Esophagus (tissue), 2 donors: ENCODE measurements at regions not wholly inside any gene's neighbourhood (a gene's known extent, or its start where the extent isn't known, plus 50 kb on each side); places are given as distances from the start of the nearest gene placed in this dataset.

Experiments used
- H3K27ac ChIP-seq, 2 donors: one replicate each; pipeline ENCODE4 v1.5.1; 2013; ENCODE audit warnings: low read depth in 2 of 2, mild to moderate bottlenecking in 2 of 2, inconsistent platforms in 1 of 2, low read length in 1 of 2, moderate library complexity in 1 of 2
- H3K27me3 ChIP-seq, 2 donors: one replicate each; pipeline ENCODE4 v1.6.1; 2013; ENCODE audit warnings: low read length in 2 of 2, control low read depth in 1 of 2, mild to moderate bottlenecking in 1 of 2; ENCODE audit not compliant: insufficient read depth in 2 of 2, control insufficient read depth in 1 of 2
- H3K36me3 ChIP-seq, 2 donors: one replicate each; pipeline ENCODE4 v1.6.1; 2013; ENCODE audit warnings: low read length in 1 of 2; ENCODE audit not compliant: control insufficient read depth in 2 of 2, insufficient read depth in 2 of 2
- H3K4me1 ChIP-seq, 2 donors: one replicate each; pipeline ENCODE4 v1.6.1; 2013; ENCODE audit warnings: low read length in 1 of 2; ENCODE audit not compliant: control insufficient read depth in 2 of 2, insufficient read depth in 2 of 2
- H3K4me3 ChIP-seq, 2 donors: one replicate each; pipeline ENCODE4 v1.5.1; 2013; ENCODE audit warnings: low read length in 2 of 2, mild to moderate bottlenecking in 2 of 2, low read depth in 1 of 2, moderate library complexity in 1 of 2
- H3K9me3 ChIP-seq, 2 donors: one replicate each; pipeline ENCODE4 v1.6.1; 2013; ENCODE audit warnings: mild to moderate bottlenecking in 2 of 2, low read depth in 1 of 2, low read length in 1 of 2, moderate library complexity in 1 of 2; ENCODE audit not compliant: control insufficient read depth in 2 of 2, insufficient read depth in 1 of 2
- WGBS, 2 donors: extraction: QIAGEN DNeasy Blood & Tissue Kit; methylation state at CpG; one replicate each; pipeline ENCODE4 v1.1.7; 2013; 5-methylcytosine and 5-hydroxymethylcytosine counted together
- donor health status: healthy with polysubstance abuse.
- donor health status: Bipolar disorder and iron deficiency.

DNA sequence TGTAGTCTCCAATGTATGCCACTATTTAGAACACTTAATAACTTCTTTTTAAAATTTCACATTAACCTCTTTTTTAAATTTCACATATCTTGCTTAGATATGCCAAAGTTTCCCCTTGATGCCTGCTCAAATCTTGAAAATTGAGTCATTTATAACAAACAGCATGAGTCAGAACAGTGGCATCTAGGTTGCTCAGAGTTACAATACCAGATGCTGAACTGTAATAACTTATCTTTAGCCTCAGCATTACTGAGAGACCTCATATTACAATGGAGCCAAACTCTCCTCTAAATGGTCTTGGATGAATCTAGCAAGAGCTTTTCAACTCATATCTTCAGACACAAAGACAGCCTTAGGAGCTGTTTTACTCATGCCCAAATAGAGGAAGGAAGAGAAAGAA is 439.3 kb upstream of the ARPP21 start:
- H3K27ac ChIP-seq: no peak overlapping the region
- no peaks in the 10 kb centered on the region for H3K27me3 ChIP-seq
- no peaks in the 10 kb centered on the region for H3K36me3 ChIP-seq
- no peaks in the 10 kb centered on the region for H3K4me1 ChIP-seq
- H3K4me3 ChIP-seq: no peak overlapping the region
- no peaks in the 10 kb centered on the region for H3K9me3 ChIP-seq

DNA sequence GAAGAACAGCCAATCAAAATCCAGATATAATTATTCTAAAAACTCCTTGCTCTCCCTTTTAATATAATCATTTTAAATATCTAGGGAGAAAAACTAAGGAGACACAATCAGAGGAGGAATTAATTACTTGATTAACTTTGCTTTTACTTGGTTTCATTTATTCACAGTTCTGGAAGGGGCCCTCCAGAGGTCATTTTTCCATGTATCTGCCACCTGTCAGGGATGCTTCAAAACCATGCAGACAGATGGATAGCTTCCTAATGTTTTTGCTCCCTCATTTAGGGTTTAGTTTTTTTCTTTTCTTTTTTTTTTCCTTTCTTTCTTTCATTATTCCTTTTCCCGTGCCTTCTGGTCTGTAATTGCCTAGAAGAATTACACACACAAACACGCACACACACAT is 438.1 kb upstream of the ARPP21 start:
- Histone ChIP-seq H3K27me3 (no peaks in the 10 kb centered on the region), H3K27ac (no peak overlapping the region), H3K36me3 (no peaks in the 10 kb centered on the region), H3K4me3 (no peak overlapping the region), H3K4me1 (no peaks in the 10 kb centered on the region), H3K9me3 (no peaks in the 10 kb centered on the region)
- 75 to 80% methylated on average over 2 of the region's 2 CpGs for WGBS, 2 donors

- peaks cover 2 to 3% of the 10 kb centered on the region in 2 donors for H3K9me3 ChIP-seq
- H3K36me3 ChIP-seq: no peaks in the 10 kb centered on the region
- 90 to 91% methylated on average over 31 of the region's 31 CpGs for WGBS, 2 donors
- no peaks in the 10 kb centered on the region for H3K27me3 ChIP-seq
- H3K27ac ChIP-seq: no peak overlapping the region
- H3K4me3 ChIP-seq: no peak overlapping the region
- H3K4me1 ChIP-seq: no peaks in the 10 kb centered on the region
These were observed 423.5 kb upstream of the ARPP21 start for GRCh38 chr3:35215525-35216500.

DNA sequence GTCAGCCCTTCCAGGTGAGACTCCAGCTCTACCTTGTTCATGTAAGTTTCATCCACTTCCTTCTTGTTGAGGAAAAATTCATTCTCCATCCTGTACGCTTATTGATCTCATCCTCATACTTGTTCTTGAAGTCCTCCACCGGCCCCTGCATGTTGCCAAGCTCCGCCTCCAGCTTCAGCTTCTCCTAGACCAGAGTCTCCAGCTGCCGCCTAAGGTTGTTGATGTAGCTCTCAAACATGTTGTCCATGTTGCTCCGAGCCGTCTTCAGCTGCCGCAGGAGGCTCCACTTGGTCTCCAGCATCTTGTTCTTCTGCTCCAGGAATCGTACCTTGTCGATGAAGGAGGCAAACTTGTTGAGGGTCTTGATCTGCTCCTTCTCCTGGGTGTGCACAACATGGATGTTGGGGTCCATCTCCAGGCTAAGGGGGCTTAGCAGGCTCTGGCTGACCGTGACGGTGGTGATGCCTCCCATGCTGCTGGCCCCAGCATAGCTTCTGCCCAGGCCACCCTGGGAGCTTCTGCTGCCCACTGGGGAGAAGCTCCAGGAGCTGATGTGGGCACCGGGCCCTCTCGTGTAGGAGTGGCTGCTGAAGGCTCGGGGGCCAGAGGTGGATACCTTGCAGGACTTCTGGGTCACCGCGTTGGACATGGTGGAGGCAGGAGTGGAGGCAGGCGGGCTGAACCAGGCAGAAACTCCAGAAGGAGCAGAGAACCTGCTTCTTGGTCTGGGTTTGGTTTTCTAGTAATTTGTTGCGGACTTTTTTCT is 422.6 kb upstream of the ARPP21 start:
- H3K4me3 ChIP-seq: no peak overlapping the region
- no peaks in the 10 kb centered on the region for H3K36me3 ChIP-seq
- WGBS, 2 donors: 92% methylated on average over 18 of the region's 18 CpGs
- no peaks in the 10 kb centered on the region for H3K4me1 ChIP-seq
- no peaks in the 10 kb centered on the region for H3K27me3 ChIP-seq
- H3K9me3 ChIP-seq: peaks cover 2 to 3% of the 10 kb centered on the region in 2 donors
- no peak overlapping the region for H3K27ac ChIP-seq

- WGBS, 2 donors: 89 to 93% methylated on average over 1 of the region's 1 CpG
- H3K27me3 ChIP-seq: no peaks in the 10 kb centered on the region
- H3K4me1 ChIP-seq: no peaks in the 10 kb centered on the region
- H3K27ac ChIP-seq: no peak overlapping the region
- H3K9me3 ChIP-seq: no peaks in the 10 kb centered on the region
- H3K4me3 ChIP-seq: no peak overlapping the region
- H3K36me3 ChIP-seq: no peaks in the 10 kb centered on the region
These were observed 415.5 kb upstream of the ARPP21 start for GRCh38 chr3:35223632-35224394.

DNA sequence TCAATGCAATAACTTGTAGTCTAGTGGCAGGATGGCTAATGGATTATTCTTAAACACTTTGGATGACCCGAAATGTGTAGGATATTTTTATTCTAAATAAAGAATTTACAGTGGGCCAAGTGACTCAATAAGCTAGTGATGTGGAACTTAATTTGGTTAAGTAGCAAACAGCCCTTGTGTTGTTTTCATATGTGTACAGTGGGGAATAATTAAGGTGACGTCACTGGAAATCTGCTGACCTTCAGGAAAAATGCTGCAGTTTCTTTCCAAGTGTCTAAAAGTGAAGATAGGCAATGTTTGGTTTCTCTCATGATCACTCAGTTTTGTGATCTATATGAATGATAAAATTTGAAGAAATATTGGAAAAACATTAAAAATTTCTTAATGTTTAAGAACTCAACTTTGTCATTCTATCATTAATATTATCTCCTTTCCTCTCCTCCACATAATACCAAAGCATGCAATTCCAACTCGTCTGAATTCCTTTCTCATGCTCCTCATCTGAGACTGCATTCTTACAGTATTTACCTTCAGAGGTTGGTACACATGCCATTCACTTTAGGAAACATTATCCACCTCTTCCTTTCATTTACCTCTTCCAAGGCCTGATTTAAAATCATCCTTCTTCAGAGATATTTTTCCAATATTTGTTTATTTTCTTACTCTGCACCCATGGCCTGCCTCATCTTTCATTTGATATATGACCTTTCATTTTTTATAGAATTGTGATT is 414.6 kb upstream of the ARPP21 start:
- no peak overlapping the region for H3K4me3 ChIP-seq
- H3K4me1 ChIP-seq: no peaks in the 10 kb centered on the region
- no peak overlapping the region for H3K27ac ChIP-seq
- H3K27me3 ChIP-seq: no peaks in the 10 kb centered on the region
- no peaks in the 10 kb centered on the region for H3K9me3 ChIP-seq
- H3K36me3 ChIP-seq: no peaks in the 10 kb centered on the region
- WGBS, 2 donors: 29 to 48% methylated on average over 3 of the region's 3 CpGs

- Histone ChIP-seq H3K4me3 (no peak overlapping the region), H3K27me3 (no peaks in the 10 kb centered on the region), H3K27ac (no peak overlapping the region), H3K4me1 (no peaks in the 10 kb centered on the region), H3K9me3 (no peaks in the 10 kb centered on the region), H3K36me3 (no peaks in the 10 kb centered on the region)
- WGBS, 2 donors: 40 to 43% methylated on average over 2 of the region's 2 CpGs
These were observed 398.1 kb upstream of the ARPP21 start for GRCh38 chr3:35241236-35241635.

DNA sequence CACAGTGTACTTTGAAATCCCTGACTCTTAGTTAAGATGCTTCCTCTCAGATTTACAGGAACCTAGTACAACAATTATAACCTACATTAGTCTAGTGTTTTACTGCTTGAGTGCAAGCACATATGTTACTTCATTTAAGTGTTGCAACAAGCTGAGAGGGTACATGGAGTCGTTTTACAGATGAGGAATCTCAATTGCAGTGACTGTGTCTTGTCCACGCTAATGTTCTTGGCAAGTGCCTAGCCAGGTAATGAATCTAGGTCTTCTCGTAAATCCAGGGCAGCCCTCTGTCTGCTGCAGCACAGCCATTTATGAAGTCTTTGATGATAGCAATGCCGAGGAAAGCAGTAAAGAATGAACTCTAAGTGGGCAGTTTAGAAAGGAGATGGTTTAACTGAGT is 384.4 kb upstream of the ARPP21 start:
- 70 to 74% methylated on average over 4 of the region's 4 CpGs for WGBS, 2 donors

GRCh38 chr3:35257641-35258040 is 381.7 kb upstream of the ARPP21 start:
- H3K27ac ChIP-seq: no peak overlapping the region
- no peaks in the 10 kb centered on the region for H3K9me3 ChIP-seq
- no peak overlapping the region for H3K4me3 ChIP-seq
- H3K36me3 ChIP-seq: no peaks in the 10 kb centered on the region
- no peaks in the 10 kb centered on the region for H3K4me1 ChIP-seq
- H3K27me3 ChIP-seq: no peaks in the 10 kb centered on the region

More for the DNA sequence above, 384.4 kb upstream of the ARPP21 start:
- Histone ChIP-seq H3K4me1 (no peaks in the 10 kb centered on the region), H3K4me3 (no peak overlapping the region), H3K9me3 (no peaks in the 10 kb centered on the region), H3K27me3 (no peaks in the 10 kb centered on the region), H3K36me3 (no peaks in the 10 kb centered on the region), H3K27ac (no peak overlapping the region)
